Upper lobe of left lung (tissue), 4 donors: ENCODE measurements at regions not wholly inside any gene's neighbourhood (a gene's known extent, or its start where the extent isn't known, plus 50 kb on each side); places are given as distances from the start of the nearest gene placed in this dataset.

Source experiments
- POLR2A ChIP-seq, 4 donors: fragments of 450-650 bp; IDR thresholded peaks; one replicate each; pipeline ENCODE4 v1.5.1; 2016 to 2017; ENCODE audit warnings: antibody characterized with exemption in 4 of 4, mild to moderate bottlenecking in 2 of 4
- TF ChIP-seq, protein P1 (sequence below), 6 experiments: fragments of 450-650 bp in 4 of 6; fragments of 200-600 bp in 2 of 6; sonication (generic) in 2 of 6; IDR thresholded peaks; one replicate each; pipeline ENCODE4 v1.5.1; 2016 to 2019; ENCODE audit warnings: antibody characterized with exemption in 6 of 6

DNA sequence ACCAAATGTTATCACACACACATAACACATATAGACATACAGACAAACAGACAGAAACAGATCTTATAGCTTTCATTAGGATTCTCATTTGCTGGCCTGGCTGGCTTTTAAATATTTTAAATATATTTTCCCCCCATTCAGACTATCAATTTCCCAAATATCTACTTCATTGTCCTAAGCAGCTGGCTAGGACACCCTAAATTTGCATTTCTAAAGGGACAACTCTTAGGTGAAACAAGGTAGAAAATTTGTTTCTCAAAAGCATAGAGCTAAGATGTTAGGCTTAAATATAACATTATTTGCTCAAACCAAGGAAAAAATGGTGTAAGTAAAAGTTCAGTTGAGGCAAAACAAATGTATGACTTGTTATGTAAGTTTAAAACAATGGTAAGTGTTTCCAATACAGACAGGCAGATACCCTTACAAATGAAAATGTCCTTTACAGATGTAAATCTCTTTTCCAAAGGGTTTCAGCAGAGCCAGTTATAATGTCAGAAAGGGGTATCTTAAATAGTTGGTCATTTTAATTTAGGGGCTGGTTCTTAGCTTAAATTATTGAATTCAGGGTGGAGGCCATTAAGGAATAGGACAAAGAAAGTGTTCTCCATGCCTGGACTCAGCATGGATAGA is 522.8 kb downstream of the DMRTA1 start:
- TF ChIP-seq, protein P1, sequence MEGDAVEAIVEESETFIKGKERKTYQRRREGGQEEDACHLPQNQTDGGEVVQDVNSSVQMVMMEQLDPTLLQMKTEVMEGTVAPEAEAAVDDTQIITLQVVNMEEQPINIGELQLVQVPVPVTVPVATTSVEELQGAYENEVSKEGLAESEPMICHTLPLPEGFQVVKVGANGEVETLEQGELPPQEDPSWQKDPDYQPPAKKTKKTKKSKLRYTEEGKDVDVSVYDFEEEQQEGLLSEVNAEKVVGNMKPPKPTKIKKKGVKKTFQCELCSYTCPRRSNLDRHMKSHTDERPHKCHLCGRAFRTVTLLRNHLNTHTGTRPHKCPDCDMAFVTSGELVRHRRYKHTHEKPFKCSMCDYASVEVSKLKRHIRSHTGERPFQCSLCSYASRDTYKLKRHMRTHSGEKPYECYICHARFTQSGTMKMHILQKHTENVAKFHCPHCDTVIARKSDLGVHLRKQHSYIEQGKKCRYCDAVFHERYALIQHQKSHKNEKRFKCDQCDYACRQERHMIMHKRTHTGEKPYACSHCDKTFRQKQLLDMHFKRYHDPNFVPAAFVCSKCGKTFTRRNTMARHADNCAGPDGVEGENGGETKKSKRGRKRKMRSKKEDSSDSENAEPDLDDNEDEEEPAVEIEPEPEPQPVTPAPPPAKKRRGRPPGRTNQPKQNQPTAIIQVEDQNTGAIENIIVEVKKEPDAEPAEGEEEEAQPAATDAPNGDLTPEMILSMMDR (IDR thresholded peaks at IDR 0.05) = no peak
- TF ChIP-seq POLR2A (IDR thresholded peaks at IDR 0.05) = no peak
